ENCODE measurements at regions not wholly inside any gene's neighbourhood (a gene's known extent, or its start where the extent isn't known, plus 50 kb on each side); places are given as distances from the start of the nearest gene placed in this dataset.
A peak's percentile ranks its signal among the peaks of the same experiment; 100 is the strongest.

- TF ChIP-seq REST (IDR thresholded peaks at IDR 0.05) (no peak), CTCF (IDR thresholded peaks at IDR 0.05; ENCODE audit: low read depth, low read length, missing input control) (no peak), GABPA (IDR thresholded peaks at IDR 0.05 in 1 of 2, conservative IDR thresholded peaks at IDR 0.05 in 1 of 2) (peak in 1 of 2 donors; percentile 32), YY1 (IDR thresholded peaks at IDR 0.05) (peak; percentile 67), MAX (IDR thresholded peaks at IDR 0.05) (peak; percentile 78), JUND (IDR thresholded peaks at IDR 0.05) (peak in 1 of 2 donors; percentile 54), TAF1 (conservative IDR thresholded peaks at IDR 0.05) (no peak), HNF4G (IDR thresholded peaks at IDR 0.05) (no peak), EGR1 (IDR thresholded peaks at IDR 0.05; ENCODE audit: low read depth in 2 of 2) (no peak), FOXA2 (IDR thresholded peaks at IDR 0.05) (peak; percentile 95), HNF4A (conservative IDR thresholded peaks at IDR 0.05) (peak; percentile 44 to 87)
- TF ChIP-seq, protein P1, sequence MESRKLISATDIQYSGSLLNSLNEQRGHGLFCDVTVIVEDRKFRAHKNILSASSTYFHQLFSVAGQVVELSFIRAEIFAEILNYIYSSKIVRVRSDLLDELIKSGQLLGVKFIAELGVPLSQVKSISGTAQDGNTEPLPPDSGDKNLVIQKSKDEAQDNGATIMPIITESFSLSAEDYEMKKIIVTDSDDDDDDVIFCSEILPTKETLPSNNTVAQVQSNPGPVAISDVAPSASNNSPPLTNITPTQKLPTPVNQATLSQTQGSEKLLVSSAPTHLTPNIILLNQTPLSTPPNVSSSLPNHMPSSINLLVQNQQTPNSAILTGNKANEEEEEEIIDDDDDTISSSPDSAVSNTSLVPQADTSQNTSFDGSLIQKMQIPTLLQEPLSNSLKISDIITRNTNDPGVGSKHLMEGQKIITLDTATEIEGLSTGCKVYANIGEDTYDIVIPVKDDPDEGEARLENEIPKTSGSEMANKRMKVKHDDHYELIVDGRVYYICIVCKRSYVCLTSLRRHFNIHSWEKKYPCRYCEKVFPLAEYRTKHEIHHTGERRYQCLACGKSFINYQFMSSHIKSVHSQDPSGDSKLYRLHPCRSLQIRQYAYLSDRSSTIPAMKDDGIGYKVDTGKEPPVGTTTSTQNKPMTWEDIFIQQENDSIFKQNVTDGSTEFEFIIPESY (IDR thresholded peaks at IDR 0.05) = peak; percentile 72
These were observed 135.6 kb upstream of the COX10 start for GRCh38 chr17:13933441-13934276.
